Smooth muscle cell (in vitro differentiated cells): ENCODE measurements at regions not wholly inside any gene's neighbourhood (a gene's known extent, or its start where the extent isn't known, plus 50 kb on each side); places are given as distances from the start of the nearest gene placed in this dataset.

Source experiments
- DNase-seq: peaks from one replicate; lab custom pipeline; 2025; ENCODE audit not compliant: unreplicated experiment; lab: John Stamatoyannopoulos, UW
- H2AFZ ChIP-seq: fragments of 200-600 bp; sonication (generic); 2 replicates; pipeline ENCODE4 v1.6.0; 2016; ENCODE audit warnings: antibody characterized with exemption, low read depth, mild to moderate bottlenecking
- H3F3A ChIP-seq: fragments of 200-600 bp; sonication (generic); 2 replicates; pipeline ENCODE4 v1.6.0; 2017; ENCODE audit warnings: antibody characterized with exemption, low read depth
- H3K27ac ChIP-seq: fragments of 200-600 bp; sonication (generic); 2 replicates; pipeline ENCODE4 v1.5.1; 2016; ENCODE audit warnings: low read depth, mild to moderate bottlenecking
- H3K27me3 ChIP-seq: fragments of 200-600 bp; sonication (generic); 2 replicates; pipeline ENCODE4 v1.6.1; 2016; ENCODE audit warnings: low read depth, mild to moderate bottlenecking
- H3K36me3 ChIP-seq: fragments of 200-600 bp; sonication (generic); 2 replicates; pipeline ENCODE4 v1.5.1; 2016; ENCODE audit warnings: low read depth
- H3K4me1 ChIP-seq: fragments of 200-600 bp; sonication (generic); 2 replicates; pipeline ENCODE4 v1.5.1; 2016; ENCODE audit warnings: low read depth
- H3K4me2 ChIP-seq: fragments of 200-600 bp; sonication (generic); 2 replicates; pipeline ENCODE4 v1.6.0; 2016; ENCODE audit warnings: mild to moderate bottlenecking
- H3K4me3 ChIP-seq: fragments of 200-600 bp; sonication (generic); 2 replicates; pipeline ENCODE4 v1.5.1; 2016; ENCODE audit warnings: mild to moderate bottlenecking
- H3K79me2 ChIP-seq: fragments of 200-600 bp; sonication (generic); 2 replicates; pipeline ENCODE4 v1.6.0; 2016; ENCODE audit warnings: low read depth, mild to moderate bottlenecking
- H3K9ac ChIP-seq: fragments of 200-600 bp; sonication (generic); 2 replicates; pipeline ENCODE4 v1.6.0; 2016; ENCODE audit warnings: low read depth
- H3K9me3 ChIP-seq: fragments of 200-600 bp; sonication (generic); replicated peaks from 2 replicates; pipeline ENCODE4 v1.5.1; 2016; ENCODE audit warnings: low read depth
- H4K20me1 ChIP-seq: fragments of 200-600 bp; sonication (generic); 2 replicates; pipeline ENCODE4 v1.6.0; 2016; ENCODE audit warnings: low read depth
- WGBS: methylation state at CpG from one replicate; pipeline ENCODE4 v1.1.7; 2016; ENCODE audit warnings: low lambda C conversion rate; 5-methylcytosine and 5-hydroxymethylcytosine counted together
- TF ChIP-seq, protein P1 (sequence below): fragments of 200-600 bp; sonication (generic); IDR thresholded peaks from 2 replicates; pipeline ENCODE4 v1.5.1; 2017; ENCODE audit warnings: borderline replicate concordance, mild to moderate bottlenecking, antibody characterized with exemption; ENCODE audit not compliant: insufficient read depth, poor library complexity, severe bottlenecking

GRCh38 chr1:78715181-78715661, 65.6 kb downstream of the IFI44 start:
- no peaks in the 10 kb centered on the region for H3K36me3 ChIP-seq
- no peaks in the 10 kb centered on the region for H4K20me1 ChIP-seq
- no peaks in the 10 kb centered on the region for H3K79me2 ChIP-seq
- no peak overlapping the region for H3K9ac ChIP-seq
- no peak overlapping the region for H3K27ac ChIP-seq
- DNase-seq, result no peak
- no peaks in the 10 kb centered on the region for H3K4me1 ChIP-seq
- no peak overlapping the region for H3K4me3 ChIP-seq
- no peaks in the 10 kb centered on the region for H3K9me3 ChIP-seq
- no peaks in the 10 kb centered on the region for H3K27me3 ChIP-seq
- no peaks in the 10 kb centered on the region for H3F3A ChIP-seq
- no peak overlapping the region for H3K4me2 ChIP-seq
- no peak overlapping the region for H2AFZ ChIP-seq
- TF ChIP-seq, protein P1, sequence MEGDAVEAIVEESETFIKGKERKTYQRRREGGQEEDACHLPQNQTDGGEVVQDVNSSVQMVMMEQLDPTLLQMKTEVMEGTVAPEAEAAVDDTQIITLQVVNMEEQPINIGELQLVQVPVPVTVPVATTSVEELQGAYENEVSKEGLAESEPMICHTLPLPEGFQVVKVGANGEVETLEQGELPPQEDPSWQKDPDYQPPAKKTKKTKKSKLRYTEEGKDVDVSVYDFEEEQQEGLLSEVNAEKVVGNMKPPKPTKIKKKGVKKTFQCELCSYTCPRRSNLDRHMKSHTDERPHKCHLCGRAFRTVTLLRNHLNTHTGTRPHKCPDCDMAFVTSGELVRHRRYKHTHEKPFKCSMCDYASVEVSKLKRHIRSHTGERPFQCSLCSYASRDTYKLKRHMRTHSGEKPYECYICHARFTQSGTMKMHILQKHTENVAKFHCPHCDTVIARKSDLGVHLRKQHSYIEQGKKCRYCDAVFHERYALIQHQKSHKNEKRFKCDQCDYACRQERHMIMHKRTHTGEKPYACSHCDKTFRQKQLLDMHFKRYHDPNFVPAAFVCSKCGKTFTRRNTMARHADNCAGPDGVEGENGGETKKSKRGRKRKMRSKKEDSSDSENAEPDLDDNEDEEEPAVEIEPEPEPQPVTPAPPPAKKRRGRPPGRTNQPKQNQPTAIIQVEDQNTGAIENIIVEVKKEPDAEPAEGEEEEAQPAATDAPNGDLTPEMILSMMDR, result no peak

- H3K4me2 ChIP-seq, result no peak overlapping the region
- TF ChIP-seq, protein P1, result no peak
- H3K27ac ChIP-seq, result no peak overlapping the region
Observed at GRCh38 chr1:78716186-78716585, 66.6 kb downstream of the IFI44 start.

GRCh38 chr1:78718566-78718965, 68.9 kb downstream of the IFI44 start:
- Histone ChIP-seq H3K27me3 (no peaks in the 10 kb centered on the region), H3K79me2 (no peaks in the 10 kb centered on the region), H2AFZ (peak overlapping the region; percentile 15), H3F3A (no peaks in the 10 kb centered on the region), H3K4me1 (no peaks in the 10 kb centered on the region), H3K9ac (no peak overlapping the region), H4K20me1 (no peaks in the 10 kb centered on the region), H3K4me2 (no peak overlapping the region), H3K9me3 (no peaks in the 10 kb centered on the region), H3K4me3 (no peak overlapping the region), H3K27ac (no peak overlapping the region), H3K36me3 (no peaks in the 10 kb centered on the region)
- DNase-seq, result no peak
- WGBS, result 49% methylated on average over 2 of the region's 2 CpGs
- TF ChIP-seq, protein P1, result no peak

More at GRCh38 chr1:78716186-78716585, 66.6 kb downstream of the IFI44 start:
- Histone ChIP-seq H3K27me3 (no peaks in the 10 kb centered on the region), H3K9me3 (no peaks in the 10 kb centered on the region), H3K36me3 (no peaks in the 10 kb centered on the region), H3K79me2 (no peaks in the 10 kb centered on the region), H3K4me1 (no peaks in the 10 kb centered on the region), H2AFZ (no peak overlapping the region), H3K4me3 (no peak overlapping the region), H4K20me1 (no peaks in the 10 kb centered on the region), H3K9ac (no peak overlapping the region), H3F3A (no peaks in the 10 kb centered on the region)
- DNase-seq, result no peak

DNA sequence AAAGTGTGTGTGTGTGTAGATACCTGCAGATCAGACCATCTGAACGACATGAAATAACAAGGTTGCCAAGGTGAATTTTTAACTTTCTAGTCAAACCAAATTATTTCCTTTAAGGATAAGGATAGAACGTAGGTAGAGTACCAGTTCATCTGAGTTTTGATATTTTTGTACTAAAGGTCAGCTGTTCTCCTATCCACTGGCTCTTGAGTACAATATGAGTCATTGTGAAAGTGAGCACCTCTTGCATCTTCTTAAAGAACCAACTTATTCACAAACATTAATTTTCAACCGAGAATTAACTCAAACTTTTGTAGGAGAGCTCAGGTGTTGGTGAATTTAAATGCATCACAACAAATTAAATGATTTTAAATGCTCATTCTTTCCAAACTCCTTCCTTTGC, 71.5 kb downstream of the IFI44 start:
- DNase-seq, result no peak
- TF ChIP-seq, protein P1, result no peak
- no peaks in the 10 kb centered on the region for H4K20me1 ChIP-seq
- no peaks in the 10 kb centered on the region for H3F3A ChIP-seq
- no peak overlapping the region for H3K4me2 ChIP-seq
- H3K9ac ChIP-seq, result no peak overlapping the region
- no peak overlapping the region for H2AFZ ChIP-seq
- H3K27ac ChIP-seq, result no peak overlapping the region
- H3K4me3 ChIP-seq, result no peak overlapping the region
- no peaks in the 10 kb centered on the region for H3K27me3 ChIP-seq
- WGBS, result 68% methylated on average over 3 of the region's 3 CpGs
- no peaks in the 10 kb centered on the region for H3K79me2 ChIP-seq
- H3K36me3 ChIP-seq, result no peaks in the 10 kb centered on the region
- H3K4me1 ChIP-seq, result no peaks in the 10 kb centered on the region
- no peaks in the 10 kb centered on the region for H3K9me3 ChIP-seq
